NCI-H2081 treated with DMSO at 0.1 percent for 48 hours (cell line): ENCODE measurements at regions not wholly inside any gene's neighbourhood (a gene's known extent, or its start where the extent isn't known, plus 50 kb on each side); places are given as distances from the start of the nearest gene placed in this dataset.

ENCODE experiments used
- DNase-seq: peaks from one replicate; lab custom pipeline; 2025; lab: John Stamatoyannopoulos, UW

DNA sequence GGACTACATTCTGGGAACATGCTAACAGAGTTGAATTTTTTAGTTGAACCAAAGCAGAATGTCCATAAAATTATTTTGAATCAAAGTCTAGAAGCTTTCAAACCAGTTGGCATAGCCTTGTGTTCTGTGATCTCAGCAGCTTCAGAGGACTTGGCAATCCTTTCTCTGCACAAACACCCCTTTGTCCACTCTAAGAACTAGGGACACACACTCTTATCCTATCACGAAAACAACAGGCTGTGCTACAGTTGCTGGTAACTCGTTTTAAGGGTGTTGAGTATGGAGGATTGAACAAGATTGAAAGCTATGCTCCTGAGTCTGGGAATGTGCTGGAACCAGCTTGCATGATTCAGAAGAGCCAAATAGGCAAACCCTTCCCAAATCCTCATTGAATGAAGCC is 76.4 kb upstream of the PRSS58 start:
- no peak for DNase-seq

DNA sequence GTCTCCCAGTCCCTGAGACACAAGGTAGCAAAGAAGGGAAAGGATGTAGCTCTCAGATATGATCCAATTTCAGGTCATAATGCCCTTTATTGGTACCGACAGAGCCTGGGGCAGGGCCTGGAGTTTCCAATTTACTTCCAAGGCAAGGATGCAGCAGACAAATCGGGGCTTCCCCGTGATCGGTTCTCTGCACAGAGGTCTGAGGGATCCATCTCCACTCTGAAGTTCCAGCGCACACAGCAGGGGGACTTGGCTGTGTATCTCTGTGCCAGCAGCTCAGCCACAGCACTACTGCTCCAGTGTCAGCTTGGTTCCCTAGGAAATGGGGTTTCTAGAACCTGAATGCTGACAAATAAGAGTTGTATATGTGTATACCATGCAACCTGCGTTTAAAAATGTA is 74.6 kb upstream of the PRSS58 start:
- no peak for DNase-seq

DNA sequence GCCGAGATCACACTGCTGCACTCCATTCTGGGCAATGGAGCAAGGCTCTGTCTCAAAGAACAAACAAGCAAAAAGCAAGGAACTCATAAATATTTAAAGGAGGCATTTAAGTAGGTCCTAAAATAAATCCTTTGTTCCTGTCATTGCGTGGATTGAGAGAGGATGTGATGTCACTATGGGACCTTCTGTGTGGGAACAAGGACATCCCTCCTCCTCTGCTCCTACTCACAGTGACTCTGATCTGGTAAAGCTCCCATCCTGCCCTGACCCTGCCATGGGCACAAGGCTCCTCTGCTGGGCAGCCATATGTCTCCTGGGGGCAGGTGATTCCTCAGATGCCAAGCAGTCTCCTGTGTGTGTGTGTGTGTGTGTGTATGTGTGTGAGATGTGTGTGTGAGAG is 74.1 kb upstream of the PRSS58 start:
- no peak for DNase-seq

DNA sequence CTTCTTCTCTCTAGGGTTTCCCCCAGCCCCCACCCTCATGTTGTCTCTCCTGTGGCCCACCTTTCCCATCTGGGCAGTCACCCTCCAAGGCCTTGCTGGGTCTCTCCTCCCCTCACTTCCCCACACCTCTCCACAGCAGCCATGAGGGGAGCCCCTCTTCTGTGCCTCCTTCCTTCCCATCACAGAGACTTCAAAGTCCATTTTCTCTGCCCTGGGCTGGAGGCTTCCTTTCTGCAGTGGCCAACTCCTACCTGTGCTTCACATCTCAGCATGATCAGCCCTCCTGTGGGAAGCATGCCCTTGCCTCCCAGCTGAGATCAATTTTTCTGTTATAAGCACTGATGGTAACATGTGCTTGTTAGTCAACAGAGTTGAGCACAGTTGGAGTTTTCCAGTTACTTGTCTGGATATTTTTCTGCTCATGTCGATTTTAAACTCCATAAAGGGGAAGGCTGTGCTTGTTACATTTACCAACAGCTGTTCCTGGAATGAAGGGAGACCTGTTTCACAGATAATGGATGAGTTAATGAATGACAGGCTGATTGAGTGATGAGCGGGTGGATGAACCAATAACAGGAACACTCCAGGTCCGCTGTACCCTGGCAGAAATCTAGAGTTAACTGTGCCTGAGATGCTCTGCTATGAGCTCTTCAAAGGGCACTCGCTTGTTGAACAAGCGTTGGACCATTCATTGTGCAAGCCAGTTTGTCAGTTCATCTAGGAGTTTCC is 71.4 kb upstream of the PRSS58 start:
- no peak for DNase-seq

DNA sequence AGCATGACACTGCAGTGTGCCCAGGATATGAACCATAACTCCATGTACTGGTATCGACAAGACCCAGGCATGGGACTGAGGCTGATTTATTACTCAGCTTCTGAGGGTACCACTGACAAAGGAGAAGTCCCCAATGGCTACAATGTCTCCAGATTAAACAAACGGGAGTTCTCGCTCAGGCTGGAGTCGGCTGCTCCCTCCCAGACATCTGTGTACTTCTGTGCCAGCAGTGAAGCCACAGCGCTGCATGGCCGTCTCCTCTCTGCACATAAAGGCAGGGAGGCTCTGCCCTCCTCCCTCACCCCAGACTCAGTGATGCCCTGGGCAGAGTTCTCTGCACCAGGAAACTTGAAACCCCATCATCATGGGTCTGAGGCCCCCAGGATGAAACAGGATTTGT is 70.7 kb upstream of the PRSS58 start:
- DNase-seq = no peak

DNA sequence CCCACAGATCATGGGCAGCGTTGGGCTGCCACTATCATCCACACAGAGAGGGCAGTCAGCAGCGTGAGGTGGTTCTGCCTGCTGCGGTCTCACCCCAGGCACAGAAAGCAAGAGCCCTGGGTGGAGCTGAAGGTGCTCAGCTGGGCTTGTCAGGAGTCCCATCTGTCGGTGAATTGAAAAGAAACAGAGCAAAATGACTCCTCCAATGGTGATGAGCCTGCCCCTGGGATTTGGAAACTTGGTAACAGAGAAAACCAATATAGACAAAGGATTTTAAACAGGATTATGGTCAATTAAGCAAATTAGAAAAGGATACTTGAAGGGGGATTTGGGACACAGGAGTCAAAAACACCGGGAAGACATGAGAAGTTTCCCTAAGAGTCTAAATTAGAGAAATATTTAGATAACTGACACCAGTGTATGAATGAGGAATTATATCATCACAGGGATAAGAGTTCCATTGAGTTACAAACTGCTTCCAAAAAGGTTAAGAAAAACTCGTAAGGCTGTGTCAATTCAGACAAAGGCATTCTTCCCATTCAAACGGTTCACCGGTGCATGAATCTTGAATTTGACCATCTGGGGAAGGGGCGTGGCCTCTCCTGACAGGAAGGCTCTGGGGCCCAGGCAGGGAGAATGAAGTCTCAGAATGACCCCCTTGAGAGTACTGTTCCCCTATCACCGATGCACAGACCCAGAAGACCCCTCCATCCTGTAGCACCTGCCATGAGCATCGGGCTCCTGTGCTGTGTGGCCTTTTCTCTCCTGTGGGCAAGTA is 70.0 kb upstream of the PRSS58 start:
- no peak for DNase-seq

DNA sequence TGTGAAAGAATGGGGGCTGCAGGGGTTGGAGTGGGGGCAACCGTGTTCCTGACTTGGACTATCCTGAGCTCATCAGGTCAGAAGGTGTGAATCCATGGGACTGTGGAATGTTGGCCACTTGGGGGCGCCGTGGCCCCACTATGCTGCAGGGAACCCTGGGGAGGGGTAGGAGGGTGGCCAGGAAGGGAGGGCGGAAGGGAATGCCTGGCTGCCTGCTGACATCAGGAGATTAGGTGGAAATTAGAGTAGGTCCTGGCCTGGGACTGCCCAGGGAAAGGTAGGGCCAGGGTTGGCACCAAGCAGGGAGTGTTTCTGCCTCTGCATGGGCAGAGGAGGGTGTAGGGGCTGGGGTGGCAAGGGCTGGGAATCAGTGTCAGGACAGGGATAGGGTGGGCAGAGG is 65.8 kb upstream of the PRSS58 start:
- DNase-seq = no peak

DNA sequence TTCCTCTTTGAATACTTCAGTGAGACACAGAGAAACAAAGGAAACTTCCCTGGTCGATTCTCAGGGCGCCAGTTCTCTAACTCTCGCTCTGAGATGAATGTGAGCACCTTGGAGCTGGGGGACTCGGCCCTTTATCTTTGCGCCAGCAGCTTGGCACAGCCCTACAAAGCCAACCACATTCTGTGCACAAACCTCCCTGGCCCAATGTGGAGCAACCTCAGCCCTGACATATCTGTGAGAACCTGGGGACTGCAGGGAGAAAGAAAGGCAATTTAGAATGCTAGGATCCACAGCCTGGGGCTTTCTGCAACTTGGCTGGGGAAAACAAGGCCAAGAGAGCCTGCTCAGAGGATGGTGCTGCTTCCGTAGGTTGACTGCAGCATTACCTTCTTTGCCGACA is 63.5 kb upstream of the PRSS58 start:
- no peak for DNase-seq

DNA sequence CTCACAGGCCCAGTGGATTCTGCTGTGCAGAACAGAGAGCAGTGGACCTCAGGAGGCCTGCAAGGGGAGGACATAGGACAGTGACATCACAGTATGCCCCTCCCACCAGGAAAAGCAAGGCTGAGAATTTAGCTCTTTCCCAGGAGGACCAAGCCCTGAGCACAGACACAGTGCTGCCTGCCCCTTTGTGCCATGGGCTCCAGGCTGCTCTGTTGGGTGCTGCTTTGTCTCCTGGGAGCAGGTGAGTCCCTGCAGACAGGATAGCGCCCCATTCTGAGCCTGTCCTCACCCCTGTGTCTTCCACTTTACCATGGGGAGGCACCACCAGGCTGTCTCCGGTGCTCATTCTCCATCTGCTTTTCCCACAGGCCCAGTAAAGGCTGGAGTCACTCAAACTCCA is 63.0 kb upstream of the PRSS58 start:
- no peak for DNase-seq

DNA sequence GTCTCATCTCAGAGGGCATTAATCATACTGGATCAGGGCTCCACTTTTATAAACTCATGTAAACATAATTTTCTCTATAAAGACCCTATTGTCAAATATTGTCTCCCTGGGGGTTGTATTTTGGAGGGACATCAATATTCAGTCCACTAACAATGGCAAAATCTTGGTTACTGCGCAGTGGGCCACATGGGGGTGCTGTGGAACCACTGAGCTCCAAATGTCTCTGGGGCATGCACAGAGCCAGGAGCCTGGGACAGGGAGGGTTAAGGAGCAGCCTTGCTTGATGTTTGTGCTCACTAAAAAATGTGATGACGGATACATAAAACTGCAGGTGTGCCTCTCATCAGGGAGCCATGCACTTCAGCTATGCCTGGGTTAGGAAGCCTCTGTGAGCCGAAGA is 62.1 kb upstream of the PRSS58 start:
- DNase-seq = no peak

DNA sequence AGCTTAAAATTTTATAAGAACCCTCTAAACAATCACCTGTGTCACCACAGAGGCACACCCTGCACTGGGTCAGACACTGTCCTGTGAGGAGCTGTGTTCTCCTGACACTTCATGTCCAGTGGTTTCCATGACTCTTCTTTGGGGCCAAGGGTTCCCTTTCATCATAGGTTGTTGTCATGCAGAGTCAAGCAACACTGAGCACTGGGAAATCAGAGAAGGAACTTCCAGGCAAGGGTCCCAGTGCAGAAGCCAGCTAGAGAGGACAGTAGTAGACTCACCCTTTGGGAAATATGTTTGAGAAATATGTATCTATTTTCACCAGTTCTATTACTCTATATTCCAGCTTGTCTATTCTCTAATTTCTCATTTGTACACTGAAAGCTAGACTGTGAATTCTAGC is 56.4 kb upstream of the PRSS58 start:
- DNase-seq = no peak

DNA sequence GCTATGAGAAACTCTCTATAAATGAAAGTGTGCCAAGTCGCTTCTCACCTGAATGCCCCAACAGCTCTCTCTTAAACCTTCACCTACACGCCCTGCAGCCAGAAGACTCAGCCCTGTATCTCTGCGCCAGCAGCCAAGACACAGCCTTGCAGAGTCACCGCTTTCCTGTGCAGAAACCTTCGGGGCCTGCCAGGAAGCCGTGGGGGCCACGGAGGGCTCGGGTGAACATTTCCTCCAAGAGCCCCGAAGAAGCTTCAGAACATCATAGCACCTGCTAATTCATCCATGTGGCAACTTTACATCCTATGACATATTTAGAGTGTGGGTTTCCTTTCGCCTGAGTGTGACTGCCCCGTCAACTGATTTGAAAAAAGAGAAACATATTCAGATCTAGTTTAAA is 55.7 kb upstream of the PRSS58 start:
- no peak for DNase-seq

DNA sequence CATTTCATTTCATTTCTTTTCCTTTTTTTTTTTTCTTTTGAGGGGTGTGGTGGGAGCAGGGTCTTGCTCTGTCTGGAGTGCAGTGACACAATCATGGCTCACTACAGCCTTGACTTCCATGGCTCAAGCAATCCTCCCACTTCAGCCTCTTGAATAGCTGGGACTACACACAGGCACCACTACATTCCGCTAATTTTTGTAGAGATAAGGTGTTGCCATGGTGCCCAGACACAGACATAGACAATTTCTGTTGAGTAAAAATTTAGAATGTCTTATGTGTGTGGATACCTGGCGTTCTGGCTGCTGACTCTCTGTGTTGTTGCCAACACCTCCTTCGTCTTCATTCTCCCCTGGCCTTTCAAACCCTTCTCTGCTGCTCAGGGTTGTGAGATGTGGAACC is 54.0 kb upstream of the PRSS58 start:
- DNase-seq = no peak

DNA sequence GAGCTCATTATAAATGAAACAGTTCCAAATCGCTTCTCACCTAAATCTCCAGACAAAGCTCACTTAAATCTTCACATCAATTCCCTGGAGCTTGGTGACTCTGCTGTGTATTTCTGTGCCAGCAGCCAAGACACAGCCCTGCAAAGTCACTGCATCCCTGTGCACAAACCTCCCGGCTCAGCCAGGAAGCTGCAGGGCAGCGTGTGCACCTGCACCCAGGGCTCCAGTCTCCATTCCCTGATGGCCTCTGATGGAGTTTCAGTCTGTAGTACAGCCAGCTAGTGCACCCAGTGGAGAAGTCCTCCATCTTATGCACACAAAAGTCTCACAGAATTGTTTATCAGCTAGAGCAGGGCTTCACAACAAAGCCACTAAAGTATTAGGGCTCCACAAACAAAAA is 51.1 kb upstream of the PRSS58 start:
- no peak for DNase-seq

DNA sequence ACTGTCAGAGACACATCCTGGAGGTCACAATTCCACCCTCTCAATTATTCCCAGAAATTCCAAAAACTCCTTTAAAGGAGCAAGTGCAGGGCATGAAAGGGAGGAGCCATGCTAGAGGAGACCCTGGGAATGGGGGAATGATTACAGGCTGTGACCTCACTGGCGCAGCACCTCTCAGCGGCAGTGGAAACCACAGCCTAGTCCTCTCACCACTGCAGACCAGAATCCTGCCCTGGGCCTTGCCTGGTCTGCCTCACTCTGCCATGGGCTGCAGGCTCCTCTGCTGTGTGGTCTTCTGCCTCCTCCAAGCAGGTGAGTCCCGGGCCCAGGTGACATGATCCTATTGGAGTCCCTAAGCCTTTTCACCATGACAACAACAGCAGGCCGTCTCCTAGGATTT is 50.5 kb upstream of the PRSS58 start:
- no peak for DNase-seq
